GM21515 (cell line): ENCODE measurements at regions not wholly inside any gene's neighbourhood (a gene's known extent, or its start where the extent isn't known, plus 50 kb on each side); places are given as distances from the start of the nearest gene placed in this dataset.
A peak's percentile ranks its signal among the peaks of the same experiment; 100 is the strongest.
"Not testable (repeated sequence)": the region's sequence is repeated elsewhere in the genome, so short reads cannot be mapped to it uniquely, and the experiment has no call there.

ENCODE experiments used
- ATAC-seq: cut with Tn5 transposase; IDR thresholded peaks from one replicate; pipeline ENCODE4 v1.9.1; 2021; ENCODE audit not compliant: unreplicated experiment

- no peak for ATAC-seq
Observed at GRCh38 chr10:52368725-52369124, 54.6 kb downstream of the DKK1 start.

DNA sequence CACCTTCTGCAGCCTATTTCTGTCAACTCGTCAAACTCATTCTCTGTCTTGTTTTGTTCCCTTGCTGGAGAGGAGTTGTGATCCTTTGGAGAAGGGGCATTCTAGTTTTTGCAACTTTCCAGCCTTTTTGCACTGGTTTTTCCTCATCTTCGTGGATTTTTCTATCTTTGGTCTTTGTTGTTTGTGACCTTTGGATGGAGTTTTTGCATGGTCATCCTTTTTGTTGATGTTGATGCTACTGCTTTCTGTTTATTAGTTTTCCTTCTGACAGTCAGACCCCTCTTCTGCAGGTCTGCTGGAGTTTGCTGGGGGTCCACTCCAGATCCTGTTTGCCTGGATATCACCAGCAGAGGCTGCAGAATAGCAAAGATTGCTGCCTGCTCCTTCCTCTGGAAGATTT lies 60.1 kb downstream of the DKK1 start:
- not testable (repeated sequence) for ATAC-seq

DNA sequence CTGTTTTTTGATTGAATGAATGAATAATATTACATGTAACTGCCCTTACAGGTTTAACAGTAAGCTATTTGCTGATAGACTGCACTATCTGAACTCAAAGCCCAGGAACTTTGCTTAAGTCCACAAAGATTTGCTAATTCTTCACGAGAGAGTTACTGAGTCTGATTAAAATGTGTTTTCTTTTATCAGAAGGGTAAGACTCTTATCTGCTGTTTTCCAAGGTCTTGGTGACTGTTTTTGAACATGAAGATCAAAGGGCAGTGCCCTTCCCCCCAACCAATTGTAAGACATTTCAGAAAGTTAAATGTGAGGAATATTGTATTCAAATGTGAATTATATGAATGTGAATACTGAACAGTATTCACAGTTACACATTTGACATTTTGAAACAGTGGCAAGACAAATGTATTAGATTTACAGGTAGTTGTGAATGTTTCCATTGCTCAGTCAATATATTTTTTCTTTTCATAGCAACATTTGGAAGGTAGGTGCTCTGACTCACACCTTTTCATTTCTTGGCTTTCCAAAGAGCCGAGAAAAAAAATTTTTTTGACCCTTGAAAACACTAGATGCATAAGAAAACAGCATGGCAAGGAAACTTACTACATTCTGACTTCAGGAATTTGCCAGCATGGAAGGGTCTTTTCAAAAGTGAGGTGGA lies 62.7 kb downstream of the DKK1 start:
- no peak for ATAC-seq

- no peak for ATAC-seq
Observed at GRCh38 chr10:52378124-52378523, 64.0 kb downstream of the DKK1 start.

DNA sequence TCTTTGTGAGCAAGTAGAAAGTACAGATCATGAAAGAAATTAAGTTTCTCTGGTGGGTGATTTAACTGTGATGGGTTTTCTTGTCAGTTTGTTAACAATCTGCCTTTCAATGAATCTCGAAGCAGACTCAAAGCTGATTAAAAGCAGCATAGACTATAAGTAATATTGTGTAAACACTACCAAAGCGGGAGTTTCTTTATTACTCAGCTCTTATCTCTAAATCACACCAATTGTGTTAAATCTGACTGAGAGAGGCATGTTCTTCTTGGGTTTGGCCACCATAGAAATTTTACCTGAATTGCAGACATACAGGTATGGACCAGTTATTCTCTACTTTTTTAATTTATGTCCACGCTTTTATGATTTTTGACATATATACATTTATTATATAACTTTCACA lies 65.2 kb downstream of the DKK1 start:
- ATAC-seq = no peak

GRCh38 chr10:52383088-52383487 lies 69.0 kb downstream of the DKK1 start:
- ATAC-seq = no peak

GRCh38 chr10:52387744-52388143 lies 73.7 kb downstream of the DKK1 start:
- no peak for ATAC-seq

DNA sequence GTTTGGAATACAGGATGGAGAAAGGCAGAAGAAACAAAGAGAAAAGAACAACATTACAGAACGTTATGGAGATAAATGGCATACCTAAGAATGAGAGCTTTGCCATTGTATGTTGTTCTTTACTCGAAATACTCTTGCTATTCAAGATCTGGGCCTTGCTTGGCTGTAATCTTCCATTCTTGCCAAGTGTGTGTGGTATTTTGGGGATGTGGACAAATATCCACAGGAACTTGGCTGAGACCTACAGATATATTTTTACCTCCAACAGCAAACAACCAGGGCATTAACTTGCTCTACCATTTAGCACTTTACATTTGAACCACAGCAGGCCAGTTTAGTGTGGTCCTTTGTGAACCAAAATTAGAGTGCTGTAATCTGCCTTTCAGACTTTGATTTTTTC lies 76.3 kb downstream of the DKK1 start:
- ATAC-seq = no peak

GRCh38 chr10:52391927-52392602 lies 78.0 kb downstream of the DKK1 start:
- ATAC-seq = no peak

DNA sequence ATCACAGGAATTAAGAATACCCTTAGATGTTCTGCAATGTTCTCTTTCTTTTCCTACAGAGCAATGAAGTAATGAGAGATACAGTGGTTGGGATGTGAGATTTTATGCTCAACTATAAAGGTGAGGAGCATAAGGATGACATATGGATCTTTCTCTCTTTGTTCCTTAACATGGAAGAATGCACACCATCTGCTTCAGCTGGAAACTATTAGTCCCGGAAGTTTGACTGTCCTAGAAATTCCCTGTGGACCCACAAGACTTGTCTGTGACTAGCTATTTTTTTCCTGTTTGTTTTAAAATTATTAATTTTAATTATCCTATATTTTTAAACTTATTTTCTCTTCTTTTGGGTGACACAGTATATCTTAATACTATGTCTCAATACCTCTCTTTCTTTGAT lies 80.2 kb downstream of the DKK1 start:
- ATAC-seq = no peak

GRCh38 chr10:52400562-52400961 lies 86.5 kb downstream of the DKK1 start:
- no peak for ATAC-seq

DNA sequence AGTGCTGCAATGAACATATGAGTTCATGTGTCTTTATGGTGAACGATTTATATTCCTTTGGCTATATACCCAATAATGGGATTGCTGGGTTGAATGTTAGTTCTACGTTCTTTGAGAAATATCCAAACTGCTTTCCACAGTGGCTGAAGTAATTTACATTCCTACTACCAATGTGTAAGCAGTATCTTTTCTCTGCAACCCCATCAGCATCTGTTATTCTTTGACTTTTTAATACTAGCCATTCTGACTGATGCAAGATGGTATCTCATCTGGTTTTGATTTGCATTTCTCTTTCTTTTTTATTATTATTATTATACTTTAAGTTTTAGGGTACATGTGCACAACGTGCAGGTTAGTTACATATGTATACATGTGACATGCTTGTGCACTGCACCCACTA lies 89.7 kb downstream of the DKK1 start:
- ATAC-seq = not testable (repeated sequence)

- no peak for ATAC-seq
Observed at GRCh38 chr10:52409195-52409594, 95.1 kb downstream of the DKK1 start.

DNA sequence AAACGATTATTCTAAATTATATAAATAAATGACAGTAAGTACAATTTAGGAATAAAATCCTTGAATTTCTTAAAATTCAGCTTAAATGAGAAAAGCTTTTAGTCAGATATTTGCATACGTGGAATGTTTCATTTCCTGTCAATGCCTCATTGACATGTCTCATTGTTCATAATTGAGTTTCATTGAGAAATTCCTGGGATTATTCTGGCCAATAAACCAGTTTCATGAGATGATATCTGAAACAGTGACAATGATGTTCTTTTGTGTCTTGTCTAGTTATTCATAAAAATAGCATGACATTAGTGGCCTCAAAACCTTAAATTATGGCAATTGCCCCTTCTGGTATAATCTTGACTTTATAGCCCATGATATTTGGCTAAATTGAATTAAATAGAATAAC lies 95.8 kb downstream of the DKK1 start:
- ATAC-seq = no peak

DNA sequence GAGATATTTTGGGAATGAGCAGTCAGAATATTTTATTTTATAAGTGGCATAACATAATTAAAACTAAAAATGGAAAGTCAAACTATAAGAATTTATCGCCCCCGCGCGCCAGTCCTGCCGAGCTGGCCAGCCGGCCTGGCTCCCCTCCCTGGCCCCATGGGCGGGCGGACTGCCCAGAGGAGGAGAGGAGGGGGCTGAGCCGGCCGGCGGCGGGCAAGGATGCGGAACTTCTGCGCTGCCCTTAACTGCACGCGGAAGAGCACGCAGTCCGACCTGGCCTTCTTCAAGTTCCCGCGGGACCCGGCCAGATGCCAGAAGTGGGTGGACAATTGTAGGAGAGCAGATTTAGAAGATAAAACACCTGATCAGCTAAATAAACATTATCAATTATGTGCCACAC lies 96.8 kb downstream of the DKK1 start:
- no peak for ATAC-seq

- ATAC-seq = no peak
Observed at GRCh38 chr10:52419281-52419680, 105.2 kb downstream of the DKK1 start.

GRCh38 chr10:52420656-52421055 lies 106.6 kb downstream of the DKK1 start:
- ATAC-seq = no peak

GRCh38 chr10:52423369-52423768 lies 109.3 kb downstream of the DKK1 start:
- no peak for ATAC-seq

DNA sequence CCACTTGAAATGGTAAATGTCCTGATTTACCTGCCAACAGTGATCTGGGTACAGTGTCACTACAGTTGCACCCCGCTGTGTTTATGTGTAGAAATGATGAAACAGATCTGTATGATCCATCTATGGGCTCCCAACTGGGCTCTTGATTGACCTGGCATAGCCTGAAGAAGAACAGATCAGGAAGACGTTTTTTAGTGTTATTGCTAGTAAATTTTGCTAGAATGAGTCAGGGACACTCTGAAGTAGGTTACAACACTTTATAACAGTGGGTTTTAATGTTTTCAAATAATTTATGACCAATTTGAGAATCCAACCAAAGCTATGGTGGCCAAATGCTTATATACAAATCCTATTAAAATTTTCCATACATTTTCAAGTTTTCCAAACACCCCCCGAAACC lies 110.3 kb downstream of the DKK1 start:
- no peak for ATAC-seq

- ATAC-seq = no peak
Observed at GRCh38 chr10:52434734-52435133, 120.7 kb downstream of the DKK1 start.

- no peak for ATAC-seq
Observed at GRCh38 chr10:52436664-52437063, 122.6 kb downstream of the DKK1 start.

DNA sequence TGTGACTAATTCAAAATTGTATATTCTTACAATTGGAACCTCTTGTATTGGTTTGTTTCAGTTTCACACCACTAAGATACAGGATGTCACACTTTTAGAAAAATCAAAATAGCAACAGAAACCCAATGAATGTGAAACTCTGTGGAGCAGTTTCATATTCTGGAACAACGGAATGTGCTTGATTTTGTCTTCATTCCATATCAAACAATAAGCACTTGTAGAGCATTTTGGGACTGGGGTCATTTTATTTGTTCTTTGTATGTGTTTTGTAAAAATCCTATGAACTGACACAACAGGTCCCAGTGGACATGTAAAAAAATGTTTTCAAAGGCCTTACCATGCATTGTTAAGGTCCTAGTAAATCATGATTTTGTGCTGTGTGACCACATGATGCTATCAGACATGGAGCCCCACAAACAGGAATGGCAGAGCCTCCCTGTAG lies 123.1 kb downstream of the DKK1 start:
- ATAC-seq = peak; percentile 92

DNA sequence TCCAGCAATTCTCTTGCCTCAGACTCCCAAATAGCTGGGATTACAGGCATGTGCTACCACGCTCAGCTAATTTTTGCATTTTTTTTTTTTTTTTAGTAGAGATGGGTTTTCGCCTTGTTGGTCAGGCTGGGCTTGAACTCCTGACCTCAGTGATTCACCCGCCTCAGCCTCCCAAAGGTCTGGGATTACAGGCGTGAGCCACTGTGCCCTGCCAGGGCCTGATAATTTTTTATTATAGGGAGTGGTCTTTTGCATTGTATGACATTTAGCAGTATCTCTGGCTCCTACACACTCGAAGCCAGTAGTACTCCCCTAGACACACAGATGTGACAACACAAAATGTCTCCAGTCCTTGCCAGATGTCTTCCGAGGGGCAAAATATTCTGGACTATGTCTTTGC lies 124.0 kb downstream of the DKK1 start:
- no peak for ATAC-seq
